ENCODE measurements at regions not wholly inside any gene's neighbourhood (a gene's known extent, or its start where the extent isn't known, plus 50 kb on each side); places are given as distances from the start of the nearest gene placed in this dataset.

- H4K20me1 ChIP-seq (ENCODE audit: insufficient read depth, low read length, poor library complexity, severe bottlenecking): no peaks in the 10 kb centered on the region
- no peak overlapping the region for H2AFZ ChIP-seq (ENCODE audit: low read length)
- no peaks in the 10 kb centered on the region for H3K9me3 ChIP-seq (ENCODE audit: insufficient read depth, low read depth, low read length)
- TF ChIP-seq EZH2phosphoT487 (IDR thresholded peaks at IDR 0.05; ENCODE audit: borderline replicate concordance) (no peak), CTCF (conservative IDR thresholded peaks at IDR 0.05; ENCODE audit: low read length) (no peak)
- no peaks in the 10 kb centered on the region for H3K27me3 ChIP-seq (ENCODE audit: insufficient read depth, low read length, poor library complexity, severe bottlenecking)
- H3K4me1 ChIP-seq (ENCODE audit: insufficient read depth, low read length, poor library complexity, severe bottlenecking): no peaks in the 10 kb centered on the region
- no peaks in the 10 kb centered on the region for H3K79me2 ChIP-seq (ENCODE audit: insufficient read depth, low read length)
- H3K4me2 ChIP-seq (ENCODE audit: low read depth, low read length, poor library complexity, severe bottlenecking): no peak overlapping the region
- H3K9me2 ChIP-seq (replicated peaks; ENCODE audit: low read depth, low read length): no peaks in the 10 kb centered on the region
- H3K36me3 ChIP-seq (ENCODE audit: insufficient read depth, low read length): no peaks in the 10 kb centered on the region
- H3K4me3 ChIP-seq (ENCODE audit: low read length, poor library complexity, severe bottlenecking): no peak overlapping the region
- H3K9ac ChIP-seq (ENCODE audit: low read depth, low read length, poor library complexity, severe bottlenecking): no peak overlapping the region
- H3F3A ChIP-seq (ENCODE audit: low read depth): no peaks in the 10 kb centered on the region
Measured at GRCh38 chr5:174837919-174838902, 113.8 kb downstream of the MSX2 start.

- TF ChIP-seq EZH2phosphoT487 (IDR thresholded peaks at IDR 0.05; ENCODE audit: borderline replicate concordance) (no peak), CTCF (conservative IDR thresholded peaks at IDR 0.05; ENCODE audit: low read length) (no peak)
- Histone ChIP-seq H3K36me3 (ENCODE audit: insufficient read depth, low read length) (no peaks in the 10 kb centered on the region), H3K4me1 (ENCODE audit: insufficient read depth, low read length, poor library complexity, severe bottlenecking) (no peaks in the 10 kb centered on the region), H3F3A (ENCODE audit: low read depth) (no peaks in the 10 kb centered on the region), H3K9ac (ENCODE audit: low read depth, low read length, poor library complexity, severe bottlenecking) (no peak overlapping the region), H3K79me2 (ENCODE audit: insufficient read depth, low read length) (no peaks in the 10 kb centered on the region), H3K9me3 (ENCODE audit: insufficient read depth, low read depth, low read length) (no peaks in the 10 kb centered on the region), H3K27me3 (ENCODE audit: insufficient read depth, low read length, poor library complexity, severe bottlenecking) (no peaks in the 10 kb centered on the region), H3K4me3 (ENCODE audit: low read length, poor library complexity, severe bottlenecking) (no peak overlapping the region), H2AFZ (ENCODE audit: low read length) (no peak overlapping the region), H3K4me2 (ENCODE audit: low read depth, low read length, poor library complexity, severe bottlenecking) (no peak overlapping the region), H4K20me1 (ENCODE audit: insufficient read depth, low read length, poor library complexity, severe bottlenecking) (no peaks in the 10 kb centered on the region), H3K9me2 (replicated peaks; ENCODE audit: low read depth, low read length) (no peaks in the 10 kb centered on the region)
Measured at GRCh38 chr5:174834081-174834480, 109.7 kb downstream of the MSX2 start.

- Histone ChIP-seq H3F3A (ENCODE audit: low read depth) (no peaks in the 10 kb centered on the region), H2AFZ (ENCODE audit: low read length) (no peak overlapping the region), H3K4me1 (ENCODE audit: insufficient read depth, low read length, poor library complexity, severe bottlenecking) (no peaks in the 10 kb centered on the region), H3K27me3 (ENCODE audit: insufficient read depth, low read length, poor library complexity, severe bottlenecking) (no peaks in the 10 kb centered on the region), H3K9ac (ENCODE audit: low read depth, low read length, poor library complexity, severe bottlenecking) (no peak overlapping the region), H3K79me2 (ENCODE audit: insufficient read depth, low read length) (no peaks in the 10 kb centered on the region), H3K4me2 (ENCODE audit: low read depth, low read length, poor library complexity, severe bottlenecking) (no peak overlapping the region), H3K9me3 (ENCODE audit: insufficient read depth, low read depth, low read length) (no peaks in the 10 kb centered on the region), H3K36me3 (ENCODE audit: insufficient read depth, low read length) (no peaks in the 10 kb centered on the region), H3K4me3 (ENCODE audit: low read length, poor library complexity, severe bottlenecking) (no peak overlapping the region), H3K9me2 (replicated peaks; ENCODE audit: low read depth, low read length) (no peaks in the 10 kb centered on the region), H4K20me1 (ENCODE audit: insufficient read depth, low read length, poor library complexity, severe bottlenecking) (no peaks in the 10 kb centered on the region)
- TF ChIP-seq EZH2phosphoT487 (IDR thresholded peaks at IDR 0.05; ENCODE audit: borderline replicate concordance) (no peak), CTCF (conservative IDR thresholded peaks at IDR 0.05; ENCODE audit: low read length) (no peak)
Measured at GRCh38 chr5:174832811-174833210, 108.4 kb downstream of the MSX2 start.
